ENCODE measurements at regions not wholly inside any gene's neighbourhood (a gene's known extent, or its start where the extent isn't known, plus 50 kb on each side); places are given as distances from the start of the nearest gene placed in this dataset.

DNA sequence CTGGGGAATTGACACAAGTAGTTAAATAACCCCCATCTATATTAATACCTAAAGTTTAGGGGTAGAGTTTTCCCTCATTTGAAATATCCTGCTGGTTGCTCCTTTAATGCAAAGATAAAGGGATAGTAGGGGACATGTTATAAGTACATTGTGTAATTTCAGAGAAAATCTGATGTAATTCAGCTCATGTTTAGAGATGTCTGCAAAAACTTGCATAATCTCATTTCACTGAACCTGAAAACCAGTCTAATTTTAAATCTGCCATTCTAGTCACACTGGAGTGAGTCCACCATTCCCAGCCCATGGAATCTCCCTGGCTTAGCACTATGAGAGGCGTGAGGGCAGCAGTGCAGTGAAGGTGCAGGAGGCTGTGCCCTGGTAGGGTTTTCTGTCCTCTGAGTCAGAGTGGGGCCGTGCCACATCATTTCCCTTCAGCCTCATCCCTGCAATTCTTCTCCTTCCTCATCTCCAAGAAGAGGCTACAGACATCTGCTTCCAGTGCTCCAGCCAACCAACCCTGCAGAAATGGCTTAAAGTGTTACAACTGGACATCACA, 246.3 kb upstream of the UMPS start:
- H3K79me2 ChIP-seq (ENCODE audit: control insufficient read depth, insufficient read depth, low read length) = no peaks in the 10 kb centered on the region
- TF ChIP-seq POLR2A (IDR thresholded peaks at IDR 0.05; ENCODE audit: low read depth, low read length) (no peak), JUN (IDR thresholded peaks at IDR 0.05; ENCODE audit: borderline replicate concordance, insufficient read depth, insufficient read length, low read depth) (no peak), MYC (IDR thresholded peaks at IDR 0.05; ENCODE audit: low read depth, low read length) (no peak), POLR2AphosphoS5 (IDR thresholded peaks at IDR 0.05; ENCODE audit: insufficient read depth, low read depth, low read length) (no peak), FOS (IDR thresholded peaks at IDR 0.05; ENCODE audit: borderline replicate concordance, insufficient read depth, low read length) (no peak), MAX (IDR thresholded peaks at IDR 0.05; ENCODE audit: insufficient read depth, insufficient read length) (no peak), CTCF (IDR thresholded peaks at IDR 0.05; ENCODE audit: extremely low read depth in 1 of 2, insufficient read depth in 1 of 2, low read depth in 1 of 2, low read length in 2 of 2) (no peak), EZH2 (IDR thresholded peaks at IDR 0.05; ENCODE audit: borderline replicate concordance, low read depth, low read length, severe bottlenecking) (no peak), GATA2 (IDR thresholded peaks at IDR 0.05; ENCODE audit: insufficient read depth, insufficient read length, low read depth, low read length) (no peak)
- ChIA-PET CTCF (no interaction called here), POLR2A (no interaction called here)
- H2AFZ ChIP-seq (ENCODE audit: low read depth, low read length) = no peak overlapping the region
- no peaks in the 10 kb centered on the region for H3K9me1 ChIP-seq (replicated peaks; ENCODE audit: control insufficient read depth, extremely low read depth, insufficient read depth, low read length)
- no peaks in the 10 kb centered on the region for H3K27me3 ChIP-seq (ENCODE audit: control insufficient read depth in 2 of 2, insufficient read depth in 2 of 2, low read length in 2 of 2)
- intact Hi-C loops (cut with micrococcal nuclease) = no loop called here
- no peaks in the 10 kb centered on the region for H3K36me3 ChIP-seq (ENCODE audit: control insufficient read depth in 2 of 2, extremely low read depth in 1 of 2, insufficient read depth in 2 of 2, low read length in 2 of 2)
- H4K20me1 ChIP-seq (replicated peaks; ENCODE audit: control insufficient read depth, extremely low read depth, insufficient read depth, low read length) = no peaks in the 10 kb centered on the region
- dilution Hi-C loops (cut with MboI; ENCODE audit: extremely low pct_ligation_motif_present, low sequenced_read_pairs) = no loop called here
- no peak overlapping the region for H3K27ac ChIP-seq (ENCODE audit: insufficient read depth, low read depth, low read length)
- no peaks in the 10 kb centered on the region for H3K9me3 ChIP-seq (replicated peaks; ENCODE audit: control insufficient read depth, insufficient read depth, low read length)
- DNase-seq (ENCODE audit: low read depth, low spot score) (no peak), FAIRE-seq (peak; percentile 31)
- no TSS peak for BruUV-seq (replicated peaks)
- no peaks in the 10 kb centered on the region for H3K4me1 ChIP-seq (ENCODE audit: control insufficient read depth, extremely low read depth, insufficient read depth, low read length)
- H3K9ac ChIP-seq (replicated peaks; ENCODE audit: extremely low read depth, insufficient read depth, low read length) = no peak overlapping the region
- H3K4me3 ChIP-seq (replicated peaks in 1 of 3; ENCODE audit: insufficient read depth in 1 of 3, low read depth in 1 of 3, low read length in 3 of 3) = no peak overlapping the region
- no peak overlapping the region for H3K4me2 ChIP-seq (ENCODE audit: insufficient read depth, low read length)
